Heart left ventricle (tissue), 16 donors: ENCODE measurements at regions not wholly inside any gene's neighbourhood (a gene's known extent, or its start where the extent isn't known, plus 50 kb on each side); places are given as distances from the start of the nearest gene placed in this dataset.

Experiments
- ATAC-seq, 4 donors: fragments of 200-7000 bp; cut with Tn5 transposase; one replicate each; pipeline ENCODE4 v1.9.1; 2020 to 2022; ENCODE audit warnings: moderate library complexity in 4 of 4, mild to moderate bottlenecking in 3 of 4, moderate number of reproducible peaks in 1 of 4
- DNase-seq, 5 donors: peaks; one replicate each; pipeline ENCODE4 v3.0.0-alpha.2; 2020
- H3K27ac ChIP-seq, 12 donors: fragments of 200-600 bp; sonication (generic) in 4 of 12; one replicate each; pipeline versions ENCODE4 v1.5.0 to v1.8.0; 2016 to 2022; ENCODE audit warnings: mild to moderate bottlenecking in 2 of 12
- H3K27me3 ChIP-seq, 9 donors: fragments of 200-600 bp; sonication (generic) in 2 of 9; one replicate each; pipeline versions ENCODE4 v1.5.1 to v1.8.0; 2016 to 2022; ENCODE audit warnings: mild to moderate bottlenecking in 3 of 9
- H3K36me3 ChIP-seq, 9 donors: fragments of 200-600 bp; sonication (generic) in 2 of 9; one replicate each; pipeline versions ENCODE4 v1.5.0 to v1.8.0; 2018 to 2022; ENCODE audit warnings: mild to moderate bottlenecking in 2 of 9
- H3K4me1 ChIP-seq, 12 donors: fragments of 200-600 bp; sonication (generic) in 4 of 12; one replicate each; pipeline versions ENCODE4 v1.5.0 to v1.8.0; 2016 to 2022; ENCODE audit warnings: mild to moderate bottlenecking in 3 of 12
- H3K4me3 ChIP-seq, 12 donors: fragments of 200-600 bp; sonication (generic) in 4 of 12; one replicate each; pipeline versions ENCODE4 v1.5.0 to v1.8.0; 2017 to 2022; ENCODE audit warnings: mild to moderate bottlenecking in 9 of 12, moderate library complexity in 4 of 12
- H3K9me3 ChIP-seq, 12 donors: fragments of 200-600 bp; sonication (generic) in 4 of 12; one replicate each; pipeline versions ENCODE4 v1.5.0 to v1.8.0; 2016 to 2022; ENCODE audit warnings: mild to moderate bottlenecking in 1 of 12
- CTCF ChIP-seq, 12 donors: fragments of 200-600 bp; sonication (generic) in 4 of 12; IDR thresholded peaks; one replicate each; pipeline versions ENCODE4 v1.5.0 to v1.8.0; 2018 to 2022; ENCODE audit warnings: antibody characterized with exemption in 12 of 12, mild to moderate bottlenecking in 5 of 12
- POLR2A ChIP-seq, 2 donors: fragments of 450-650 bp; IDR thresholded peaks; one replicate each; pipeline ENCODE4 v1.6.1; 2017; ENCODE audit warnings: antibody characterized with exemption in 2 of 2, mild to moderate bottlenecking in 2 of 2, moderate library complexity in 2 of 2
- WGBS, 4 donors: extraction: QIAGEN DNeasy Blood & Tissue Kit in 2 of 4; methylation state at CpG; one replicate each; pipeline versions ENCODE4 v1.1.5 to v1.1.7; 2013 to 2018; 5-methylcytosine and 5-hydroxymethylcytosine counted together
- intact Hi-C, 10 donors: fragments of 100-400 bp; cut with DNase I; formaldehyde crosslinking; loops; one replicate each; pipeline versions ENCODE4 v1.11.1 to v1.14.2; 2022
- donor health status: ischemic (EF 13 %, LVEDD 7.1; RV severe dilation, severe dysfunction).
- donor health status: healthy with polysubstance abuse.
- donor health status: DM: no; HTN: yes; CAD: no.
- donor health status: DM: no; HTN: no; CAD: no.
- donor health status: ischemic (EF 25% LVEDD 6.9; RV normal size, moderate dysfunction).
- donor health status: ischemic (EF 25% LVEDD 5.7; RV mildly dilated, moderate dysfunction).
- donor health status: healthy.
- donor health status: DM: yes; HTN: yes; CAD: no.
- donor health status: ischemic (EF 35%, LVEDD 5.7; RV mildly dilated, moderate dysfunction).
- donor health status: nonischemic (EF 11% LVEDD 7.7; RV severe dilation, severe dysfunction).
- donor health status: DM: yes; HTN: yes; CAD: no.
- donor health status: PGD.
- donor health status: ischemic (EF 29% LVEDD 5.4; RV normal size, mild dysfunction).
- donor health status: nonischemic (EF 23%, LVEDD 6.1; RV moderate dilation, normal function).

GRCh38 chr20:58054780-58055373 is 173.6 kb downstream of the ANKRD60 start:
- ATAC-seq: peak; percentile 42 to 81 (median 77)
- TF ChIP-seq CTCF (IDR thresholded peaks at IDR 0.05): no peak
- TF ChIP-seq POLR2A (IDR thresholded peaks at IDR 0.05): no peak

GRCh38 chr20:58054082-58054779 is 174.2 kb downstream of the ANKRD60 start:
- 56 to 65% (median 59%) methylated on average over 4 to 6 of the region's 6 CpGs for WGBS, 4 donors
- no peak for ATAC-seq
- no peak for DNase-seq

More at GRCh38 chr20:58054780-58055373, 173.6 kb downstream of the ANKRD60 start:
- Histone ChIP-seq H3K4me1 (peaks cover 0 to 12% (median 7%) of the 10 kb centered on the region in 12 donors), H3K27me3 (no peaks in the 10 kb centered on the region), H3K36me3 (no peaks in the 10 kb centered on the region), H3K9me3 (peaks cover 0 to 17% (median 0%) of the 10 kb centered on the region in 12 donors), H3K27ac (peak overlapping the region in 1 of 12 donors; percentile 34), H3K4me3 (no peak overlapping the region)
- 29 to 32% (median 29%) methylated on average over 6 to 11 of the region's 11 CpGs for WGBS, 4 donors
- DNase-seq: peak in 3 of 5 donors; percentile 22 to 74 (median 54)
- intact Hi-C loops: no loop called here

GRCh38 chr20:58053391-58054055 is 174.9 kb downstream of the ANKRD60 start:
- WGBS, 4 donors: 86 to 94% (median 88%) methylated on average over 10 of the region's 10 CpGs
- H3K4me1 ChIP-seq: peaks cover 0 to 12% (median 7%) of the 10 kb centered on the region in 12 donors
- H3K27ac ChIP-seq: no peak overlapping the region
- DNase-seq (no peak), ATAC-seq (no peak)
- H3K36me3 ChIP-seq: no peaks in the 10 kb centered on the region
- peaks cover 0 to 17% (median 0%) of the 10 kb centered on the region in 12 donors for H3K9me3 ChIP-seq
- no peak overlapping the region for H3K4me3 ChIP-seq
- H3K27me3 ChIP-seq: no peaks in the 10 kb centered on the region
- TF ChIP-seq POLR2A (IDR thresholded peaks at IDR 0.05) (no peak), CTCF (IDR thresholded peaks at IDR 0.05) (no peak)
- intact Hi-C loops: no loop called here

More at GRCh38 chr20:58054082-58054779, 174.2 kb downstream of the ANKRD60 start:
- intact Hi-C loops: no loop called here
- Histone ChIP-seq H3K9me3 (peaks cover 0 to 17% (median 0%) of the 10 kb centered on the region in 12 donors), H3K4me3 (no peak overlapping the region), H3K27ac (peak overlapping the region in 1 of 12 donors; percentile 34), H3K36me3 (no peaks in the 10 kb centered on the region), H3K4me1 (peaks cover 0 to 12% (median 7%) of the 10 kb centered on the region in 12 donors), H3K27me3 (no peaks in the 10 kb centered on the region)
- TF ChIP-seq CTCF (IDR thresholded peaks at IDR 0.05) (no peak), POLR2A (IDR thresholded peaks at IDR 0.05) (no peak)

GRCh38 chr20:58051367-58051766 is 177.1 kb downstream of the ANKRD60 start:
- no peak overlapping the region for H3K27ac ChIP-seq
- peaks cover 0 to 18% (median 9%) of the 10 kb centered on the region in 12 donors for H3K4me1 ChIP-seq
- DNase-seq (no peak), ATAC-seq (no peak)
- intact Hi-C loops: no loop called here
- H3K4me3 ChIP-seq: no peak overlapping the region
- peaks cover 0 to 17% (median 0%) of the 10 kb centered on the region in 12 donors for H3K9me3 ChIP-seq
- no peaks in the 10 kb centered on the region for H3K36me3 ChIP-seq
- TF ChIP-seq CTCF (IDR thresholded peaks at IDR 0.05): no peak
- TF ChIP-seq POLR2A (IDR thresholded peaks at IDR 0.05): no peak
- no peaks in the 10 kb centered on the region for H3K27me3 ChIP-seq
- WGBS, 4 donors: 41 to 100% (median 79%) methylated on average over 1 of the region's 1 CpG
